ENCODE measurements at regions not wholly inside any gene's neighbourhood (a gene's known extent, or its start where the extent isn't known, plus 50 kb on each side); places are given as distances from the start of the nearest gene placed in this dataset.
"Not testable (repeated sequence)": the region's sequence is repeated elsewhere in the genome, so short reads cannot be mapped to it uniquely, and the experiment has no call there.

DNA sequence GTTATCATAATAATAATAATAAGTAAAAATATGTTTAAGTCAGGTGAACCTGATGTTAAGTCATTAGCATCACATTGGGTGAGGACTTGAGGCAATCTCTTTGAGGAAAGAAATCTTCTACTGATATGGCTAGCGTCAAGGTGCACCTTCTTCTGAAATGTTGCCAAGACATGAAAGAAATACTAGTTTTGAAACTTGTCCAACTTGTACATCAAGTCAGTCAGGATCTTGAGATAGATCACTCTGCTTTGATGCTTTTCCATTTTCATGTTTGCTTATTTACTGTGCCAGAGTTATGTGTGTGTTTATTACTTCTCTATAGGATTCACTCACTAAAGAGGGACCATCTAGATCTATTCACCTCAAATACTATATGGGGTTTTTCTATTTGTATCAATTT is 90.0 kb upstream of the USP15 start:
- Histone ChIP-seq H3K36me3 (ENCODE audit: control insufficient read depth in 1 of 2, insufficient read depth in 2 of 2, low read length in 2 of 2) (no peaks in the 10 kb centered on the region), H3K9me3 (ENCODE audit: control insufficient read depth in 1 of 2, low read length in 2 of 2) (no peaks in the 10 kb centered on the region), H3K27me3 (ENCODE audit: low read depth, low read length) (no peaks in the 10 kb centered on the region), H3K27ac (ENCODE audit: low read length) (no peak overlapping the region), H3K4me3 (ENCODE audit: low read depth in 1 of 2, low read length in 2 of 2) (no peak overlapping the region), H3K4me1 (ENCODE audit: control insufficient read depth in 1 of 2, insufficient read depth in 2 of 2, low read length in 2 of 2) (no peaks in the 10 kb centered on the region)

DNA sequence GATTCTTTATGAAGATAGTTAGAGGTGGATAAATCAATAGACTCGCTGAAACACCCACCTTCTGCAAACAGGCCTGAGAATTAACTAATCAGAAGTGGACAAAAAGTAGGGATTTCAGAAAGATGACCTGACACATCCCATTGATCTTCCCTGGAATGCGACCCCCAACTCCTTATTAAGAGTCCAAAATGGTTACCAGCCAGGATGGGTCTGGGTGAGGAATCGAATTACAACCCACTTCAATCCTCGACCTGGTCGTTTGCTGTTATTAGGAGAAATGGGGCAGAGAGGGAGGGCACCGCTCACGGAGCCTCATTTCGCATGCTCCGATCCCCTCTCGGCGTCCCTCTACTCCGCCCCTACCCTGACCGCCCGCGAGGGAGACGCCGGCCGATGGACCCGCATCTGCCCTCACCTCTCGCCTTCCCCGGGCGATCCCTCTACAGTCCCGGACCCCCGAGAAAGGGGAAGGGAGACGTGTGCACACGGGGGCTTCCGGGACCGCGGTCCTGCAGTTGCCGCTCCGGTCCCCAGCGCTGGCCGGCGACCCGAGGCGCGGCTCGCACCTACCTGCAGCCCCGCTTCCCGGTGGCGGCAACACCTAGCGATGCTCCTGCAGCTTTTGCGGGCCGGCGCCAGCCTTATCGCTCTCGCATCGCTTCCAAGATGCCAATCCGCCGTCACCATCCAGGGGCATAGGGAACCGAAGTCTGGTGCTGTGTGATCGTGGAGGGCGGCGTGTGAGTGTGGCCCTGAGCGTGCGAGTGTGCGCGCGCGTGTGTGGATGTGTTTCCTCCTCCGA is 69.3 kb upstream of the USP15 start:
- Histone ChIP-seq H3K36me3 (ENCODE audit: control insufficient read depth in 1 of 2, insufficient read depth in 2 of 2, low read length in 2 of 2) (no peaks in the 10 kb centered on the region), H3K27me3 (ENCODE audit: low read depth, low read length) (peaks cover 21% of the 10 kb centered on the region), H3K4me1 (ENCODE audit: control insufficient read depth in 1 of 2, insufficient read depth in 2 of 2, low read length in 2 of 2) (peaks cover 0 to 20% of the 10 kb centered on the region in 2 donors), H3K27ac (ENCODE audit: low read length) (no peak overlapping the region), H3K4me3 (ENCODE audit: low read depth in 1 of 2, low read length in 2 of 2) (peak overlapping the region; percentile 62 to 86), H3K9me3 (ENCODE audit: control insufficient read depth in 1 of 2, low read length in 2 of 2) (no peaks in the 10 kb centered on the region)

DNA sequence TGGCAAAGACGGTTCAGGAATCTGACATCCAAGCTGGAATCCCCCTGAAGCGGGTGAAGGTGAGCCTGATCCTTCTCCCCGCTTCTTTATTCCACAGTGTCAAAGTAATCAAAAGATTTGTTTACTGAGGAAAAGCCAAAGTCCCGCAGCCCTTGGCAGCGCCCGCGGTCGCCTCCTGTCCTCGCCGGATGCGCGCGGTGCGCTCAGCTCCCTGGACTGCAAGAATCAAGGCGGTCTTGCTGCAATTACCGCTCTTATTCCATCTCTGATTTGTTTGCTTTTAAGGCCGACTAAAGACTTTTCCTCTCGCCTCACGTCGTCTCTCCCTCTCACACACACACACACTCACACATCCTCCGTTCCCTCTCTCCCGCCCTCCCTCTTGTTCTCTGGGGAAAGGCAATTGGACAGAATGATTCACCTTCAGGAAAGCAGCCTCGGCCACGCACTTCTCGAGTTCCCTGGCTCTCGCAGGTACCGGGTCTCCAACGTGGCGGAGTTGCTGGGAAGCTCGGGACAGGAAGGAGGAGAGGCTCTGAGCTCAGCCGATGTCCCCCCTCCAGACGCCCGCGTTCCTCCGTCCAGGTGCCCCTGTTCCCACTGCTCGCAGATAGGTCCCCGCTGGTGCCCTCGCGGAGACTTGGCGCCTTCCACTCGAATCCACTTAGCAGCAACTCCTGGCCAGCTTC is 68.6 kb upstream of the USP15 start:
- Histone ChIP-seq H3K27me3 (ENCODE audit: low read depth, low read length) (peaks cover 21% of the 10 kb centered on the region), H3K9me3 (ENCODE audit: control insufficient read depth in 1 of 2, low read length in 2 of 2) (no peaks in the 10 kb centered on the region), H3K27ac (ENCODE audit: low read length) (no peak overlapping the region), H3K36me3 (ENCODE audit: control insufficient read depth in 1 of 2, insufficient read depth in 2 of 2, low read length in 2 of 2) (no peaks in the 10 kb centered on the region), H3K4me1 (ENCODE audit: control insufficient read depth in 1 of 2, insufficient read depth in 2 of 2, low read length in 2 of 2) (peaks cover 0 to 20% of the 10 kb centered on the region in 2 donors), H3K4me3 (ENCODE audit: low read depth in 1 of 2, low read length in 2 of 2) (peak overlapping the region; percentile 62 to 86)

DNA sequence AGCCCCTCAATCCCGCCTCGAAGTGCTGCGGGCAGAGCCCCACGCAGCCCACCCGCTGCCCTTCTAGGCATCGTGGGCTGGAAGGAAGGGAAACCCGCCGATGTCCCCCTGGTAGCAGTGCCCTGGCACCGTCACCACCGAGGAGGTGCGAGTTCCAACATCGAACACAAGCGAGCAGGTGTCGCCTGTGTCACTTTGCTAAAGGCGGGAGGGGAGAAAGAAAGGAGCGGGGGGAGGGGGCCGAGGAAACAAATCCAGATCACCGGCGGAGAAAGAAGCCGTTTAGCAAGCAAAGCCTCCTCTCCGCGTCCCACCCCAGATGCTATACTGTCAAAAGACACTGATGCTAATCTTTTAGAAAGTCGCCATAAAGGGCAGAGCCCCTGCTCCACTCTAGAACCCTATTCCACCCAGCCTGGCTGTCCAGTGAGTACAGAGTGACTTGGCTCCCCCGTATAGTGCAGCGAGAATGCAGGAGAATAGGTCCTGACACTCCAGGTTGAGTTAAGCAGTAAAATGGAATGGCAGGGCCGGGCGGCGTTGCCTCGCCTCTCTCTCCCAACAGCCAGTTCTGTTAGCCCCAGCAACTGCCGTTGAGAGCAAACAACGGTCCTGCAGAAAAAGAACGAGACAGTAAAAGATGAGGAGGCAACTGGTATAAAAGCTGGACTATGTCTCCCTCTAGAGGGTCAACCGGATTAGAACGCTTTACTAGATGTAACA is 67.9 kb upstream of the USP15 start:
- no peak overlapping the region for H3K27ac ChIP-seq (ENCODE audit: low read length)
- H3K9me3 ChIP-seq (ENCODE audit: control insufficient read depth in 1 of 2, low read length in 2 of 2) = no peaks in the 10 kb centered on the region
- peaks cover 21% of the 10 kb centered on the region for H3K27me3 ChIP-seq (ENCODE audit: low read depth, low read length)

DNA sequence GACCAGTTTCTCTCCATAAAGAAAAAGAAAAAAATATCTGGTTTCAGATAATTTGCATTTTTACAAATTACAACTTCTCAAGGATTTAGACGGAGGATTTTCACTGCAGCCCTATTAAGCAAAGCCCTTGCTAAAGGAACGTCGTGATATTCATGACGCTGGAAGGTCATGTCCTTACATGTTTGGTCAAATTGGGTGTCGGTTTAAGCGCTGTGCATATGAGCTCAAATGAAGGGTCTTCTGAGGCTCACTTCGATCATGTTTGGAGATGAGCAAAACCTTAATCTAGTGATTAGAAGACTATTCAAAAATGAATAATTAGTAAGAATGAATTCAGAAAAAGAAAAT is 67.3 kb upstream of the USP15 start:
- H3K4me3 ChIP-seq (ENCODE audit: low read depth in 1 of 2, low read length in 2 of 2) = peak overlapping the region; percentile 62 to 86
- peaks cover 0 to 20% of the 10 kb centered on the region in 2 donors for H3K4me1 ChIP-seq (ENCODE audit: control insufficient read depth in 1 of 2, insufficient read depth in 2 of 2, low read length in 2 of 2)
- H3K9me3 ChIP-seq (ENCODE audit: control insufficient read depth in 1 of 2, low read length in 2 of 2) = no peaks in the 10 kb centered on the region
- no peaks in the 10 kb centered on the region for H3K36me3 ChIP-seq (ENCODE audit: control insufficient read depth in 1 of 2, insufficient read depth in 2 of 2, low read length in 2 of 2)
- H3K27ac ChIP-seq (ENCODE audit: low read length) = no peak overlapping the region
- H3K27me3 ChIP-seq (ENCODE audit: low read depth, low read length) = peaks cover 21% of the 10 kb centered on the region

More for the DNA sequence above, 67.9 kb upstream of the USP15 start:
- Histone ChIP-seq H3K4me3 (ENCODE audit: low read depth in 1 of 2, low read length in 2 of 2) (peak overlapping the region; percentile 62 to 86), H3K4me1 (ENCODE audit: control insufficient read depth in 1 of 2, insufficient read depth in 2 of 2, low read length in 2 of 2) (peaks cover 0 to 20% of the 10 kb centered on the region in 2 donors), H3K36me3 (ENCODE audit: control insufficient read depth in 1 of 2, insufficient read depth in 2 of 2, low read length in 2 of 2) (no peaks in the 10 kb centered on the region)

DNA sequence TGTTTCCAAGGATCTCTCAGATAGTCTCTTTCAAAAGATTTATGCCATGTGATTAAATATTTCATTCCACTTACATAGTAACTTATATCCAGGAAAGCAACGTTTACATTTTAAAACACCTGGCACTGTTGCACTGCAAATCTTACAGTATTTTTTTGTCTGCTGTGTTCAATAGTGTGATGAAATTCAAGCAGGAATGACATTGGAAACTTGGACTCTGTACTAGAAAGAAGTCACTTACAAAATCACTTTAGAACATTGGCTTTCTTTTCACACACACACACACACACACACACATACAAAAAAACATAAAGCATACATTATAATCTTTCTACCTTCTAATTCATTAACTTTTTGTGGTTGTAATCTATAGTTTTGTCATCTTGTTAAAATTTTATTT is 66.2 kb upstream of the USP15 start:
- Histone ChIP-seq H3K4me1 (ENCODE audit: control insufficient read depth in 1 of 2, insufficient read depth in 2 of 2, low read length in 2 of 2) (peaks cover 0 to 20% of the 10 kb centered on the region in 2 donors), H3K36me3 (ENCODE audit: control insufficient read depth in 1 of 2, insufficient read depth in 2 of 2, low read length in 2 of 2) (no peaks in the 10 kb centered on the region)

DNA sequence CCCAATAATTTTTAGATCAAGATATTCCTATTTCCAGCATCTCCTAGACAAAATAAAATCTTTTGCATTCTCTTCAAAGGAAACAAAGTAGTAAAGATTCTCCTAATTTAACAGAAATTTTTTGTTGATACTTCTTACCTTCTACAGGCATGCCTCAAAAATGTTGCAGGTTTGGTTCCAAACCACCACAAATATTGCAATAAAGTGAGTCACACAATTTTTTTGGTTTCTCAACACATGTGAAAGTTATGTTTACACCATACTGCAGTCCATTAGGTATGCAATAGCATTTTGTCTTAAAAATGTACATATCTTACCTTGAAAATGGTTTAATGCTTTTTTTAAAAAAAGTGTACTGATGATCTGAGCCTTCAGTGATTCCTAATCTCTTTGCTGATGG is 65.6 kb upstream of the USP15 start:
- no peak overlapping the region for H3K27ac ChIP-seq (ENCODE audit: low read length)
- H3K4me1 ChIP-seq (ENCODE audit: control insufficient read depth in 1 of 2, insufficient read depth in 2 of 2, low read length in 2 of 2) = peaks cover 0 to 20% of the 10 kb centered on the region in 2 donors
- H3K9me3 ChIP-seq (ENCODE audit: control insufficient read depth in 1 of 2, low read length in 2 of 2) = no peaks in the 10 kb centered on the region
- no peaks in the 10 kb centered on the region for H3K36me3 ChIP-seq (ENCODE audit: control insufficient read depth in 1 of 2, insufficient read depth in 2 of 2, low read length in 2 of 2)
- peaks cover 21% of the 10 kb centered on the region for H3K27me3 ChIP-seq (ENCODE audit: low read depth, low read length)
- H3K4me3 ChIP-seq (ENCODE audit: low read depth in 1 of 2, low read length in 2 of 2) = no peak overlapping the region

More for the DNA sequence above, 66.2 kb upstream of the USP15 start:
- Histone ChIP-seq H3K27ac (ENCODE audit: low read length) (no peak overlapping the region), H3K9me3 (ENCODE audit: control insufficient read depth in 1 of 2, low read length in 2 of 2) (no peaks in the 10 kb centered on the region), H3K27me3 (ENCODE audit: low read depth, low read length) (peaks cover 21% of the 10 kb centered on the region), H3K4me3 (ENCODE audit: low read depth in 1 of 2, low read length in 2 of 2) (no peak overlapping the region)

DNA sequence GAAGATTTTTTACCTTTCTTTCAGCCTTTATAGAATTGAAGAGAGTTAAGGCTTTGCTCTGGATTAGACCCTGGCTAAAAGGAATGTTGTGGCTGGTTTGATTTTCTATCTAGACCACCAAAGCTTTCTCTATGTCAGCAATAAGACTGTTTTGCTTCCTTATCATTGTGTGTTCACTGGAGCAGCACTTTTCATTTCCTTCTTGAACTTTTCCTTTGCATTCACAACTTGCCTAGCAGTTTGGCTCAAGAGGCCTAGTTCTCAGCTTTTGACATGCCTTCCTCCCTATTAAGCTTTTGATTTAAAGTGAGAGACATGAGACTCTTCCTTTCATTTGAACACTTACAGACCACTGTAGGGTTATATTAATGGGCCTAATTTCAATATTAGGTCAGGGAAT is 64.1 kb upstream of the USP15 start:
- Histone ChIP-seq H3K27ac (ENCODE audit: low read length) (no peak overlapping the region), H3K27me3 (ENCODE audit: low read depth, low read length) (peaks cover 13% of the 10 kb centered on the region), H3K36me3 (ENCODE audit: control insufficient read depth in 1 of 2, insufficient read depth in 2 of 2, low read length in 2 of 2) (no peaks in the 10 kb centered on the region), H3K9me3 (ENCODE audit: control insufficient read depth in 1 of 2, low read length in 2 of 2) (peaks cover 0 to 3% of the 10 kb centered on the region in 2 donors), H3K4me1 (ENCODE audit: control insufficient read depth in 1 of 2, insufficient read depth in 2 of 2, low read length in 2 of 2) (peaks cover 0 to 14% of the 10 kb centered on the region in 2 donors), H3K4me3 (ENCODE audit: low read depth in 1 of 2, low read length in 2 of 2) (no peak overlapping the region)

DNA sequence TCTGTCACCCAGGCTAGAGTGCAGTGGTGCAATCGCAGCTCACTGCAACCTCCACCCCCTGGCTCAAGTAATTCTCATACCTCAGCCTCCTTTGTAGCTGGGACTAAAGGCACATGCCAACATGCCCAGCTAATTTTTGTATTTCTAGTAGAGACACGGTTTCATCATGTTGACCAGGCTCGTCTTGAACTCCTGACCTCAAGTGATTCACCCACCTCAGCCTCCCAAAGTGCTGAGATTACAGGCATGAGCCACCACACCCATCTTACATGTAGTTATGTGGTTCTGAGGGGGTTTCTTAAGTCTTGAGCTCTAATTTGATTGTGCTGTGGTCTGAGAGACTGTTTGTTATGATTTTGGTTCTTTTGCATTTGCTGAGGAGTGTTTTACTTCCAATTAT is 57.3 kb upstream of the USP15 start:
- H3K36me3 ChIP-seq (ENCODE audit: control insufficient read depth in 1 of 2, insufficient read depth in 2 of 2, low read length in 2 of 2); H3K9me3 ChIP-seq (ENCODE audit: control insufficient read depth in 1 of 2, low read length in 2 of 2); H3K4me1 ChIP-seq (ENCODE audit: control insufficient read depth in 1 of 2, insufficient read depth in 2 of 2, low read length in 2 of 2); H3K27me3 ChIP-seq (ENCODE audit: low read depth, low read length); H3K27ac ChIP-seq (ENCODE audit: low read length); H3K4me3 ChIP-seq (ENCODE audit: low read depth in 1 of 2, low read length in 2 of 2): not testable (repeated sequence)

DNA sequence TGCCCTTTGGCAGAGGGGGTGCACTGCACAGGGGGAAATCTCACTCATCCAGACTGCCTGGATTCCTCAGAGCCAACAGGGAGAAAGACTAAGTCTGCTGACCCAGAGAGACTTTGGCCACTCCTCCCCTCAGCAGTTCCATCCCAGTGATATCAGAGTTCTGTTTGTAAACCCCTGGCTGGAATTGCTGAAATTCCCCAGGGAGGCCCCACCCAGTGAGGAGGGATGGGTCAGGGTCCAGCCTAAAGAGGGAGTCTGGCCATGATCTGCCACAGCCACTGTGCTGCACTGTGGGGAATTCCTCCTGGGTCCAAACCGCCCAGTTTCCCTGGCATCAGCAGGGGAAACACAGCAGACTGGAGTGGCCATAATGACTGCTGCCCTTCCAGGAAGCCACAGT is 54.9 kb upstream of the USP15 start:
- Histone ChIP-seq H3K9me3 (ENCODE audit: control insufficient read depth in 1 of 2, low read length in 2 of 2) (peaks cover 0 to 6% of the 10 kb centered on the region in 2 donors), H3K4me1 (ENCODE audit: control insufficient read depth in 1 of 2, insufficient read depth in 2 of 2, low read length in 2 of 2) (no peaks in the 10 kb centered on the region), H3K27me3 (ENCODE audit: low read depth, low read length) (no peaks in the 10 kb centered on the region), H3K4me3 (ENCODE audit: low read depth in 1 of 2, low read length in 2 of 2) (no peak overlapping the region), H3K27ac (ENCODE audit: low read length) (no peak overlapping the region), H3K36me3 (ENCODE audit: control insufficient read depth in 1 of 2, insufficient read depth in 2 of 2, low read length in 2 of 2) (no peaks in the 10 kb centered on the region)

DNA sequence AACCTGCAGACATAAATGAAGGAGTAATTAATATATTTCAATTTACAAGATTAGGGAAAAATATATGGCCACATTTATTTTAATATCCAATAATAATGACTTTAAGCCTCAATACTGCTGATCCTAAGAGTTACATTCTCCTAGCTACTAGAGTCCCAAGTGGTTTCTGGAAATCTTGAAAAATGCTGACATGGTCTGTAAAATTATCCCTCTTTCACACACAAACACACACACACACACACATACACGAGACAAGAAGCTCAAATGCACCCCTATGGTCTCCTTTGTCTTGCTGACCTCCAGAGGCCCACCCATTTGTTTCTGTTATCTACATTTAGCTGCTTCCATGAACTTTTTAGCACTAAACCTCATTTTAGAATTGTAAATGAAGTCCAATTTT is 53.0 kb upstream of the USP15 start:
- peaks cover 0 to 3% of the 10 kb centered on the region in 2 donors for H3K9me3 ChIP-seq (ENCODE audit: control insufficient read depth in 1 of 2, low read length in 2 of 2)
- no peaks in the 10 kb centered on the region for H3K36me3 ChIP-seq (ENCODE audit: control insufficient read depth in 1 of 2, insufficient read depth in 2 of 2, low read length in 2 of 2)
- no peaks in the 10 kb centered on the region for H3K4me1 ChIP-seq (ENCODE audit: control insufficient read depth in 1 of 2, insufficient read depth in 2 of 2, low read length in 2 of 2)
- H3K27me3 ChIP-seq (ENCODE audit: low read depth, low read length) = no peaks in the 10 kb centered on the region
- no peak overlapping the region for H3K27ac ChIP-seq (ENCODE audit: low read length)
- no peak overlapping the region for H3K4me3 ChIP-seq (ENCODE audit: low read depth in 1 of 2, low read length in 2 of 2)
